SK-N-SH (cell line): ENCODE measurements at regions not wholly inside any gene's neighbourhood (a gene's known extent, or its start where the extent isn't known, plus 50 kb on each side); places are given as distances from the start of the nearest gene placed in this dataset.

ENCODE experiments used
- CTCF ChIA-PET: fragments of 300-600, 350-600 bp; formaldehyde crosslinking; extraction: SDS; loops from one replicate; lab custom pipeline; 2021; lab: Yijun Ruan, JAX
- POLR2A ChIA-PET: fragments of 350-600 bp; sonication (Branson Sonifier 250); formaldehyde crosslinking; extraction: SDS; loops from one replicate; lab custom pipeline; 2020; ENCODE audit warnings: antibody characterized with exemption, inconsistent platforms; lab: Yijun Ruan, JAX
- DNase-seq: peaks from one replicate; pipeline ENCODE4 v3.0.0; 2012
- H2AFZ ChIP-seq: fragments of 200-600 bp; sonication (generic); 2 replicates; pipeline ENCODE4 v1.8.1; 2016; ENCODE audit warnings: antibody characterized with exemption, mild to moderate bottlenecking, low read depth
- H3F3A ChIP-seq: fragments of 200-600 bp; sonication (generic); replicated peaks from 2 replicates; pipeline ENCODE3; 2016; ENCODE audit warnings: antibody characterized with exemption, mild to moderate bottlenecking; ENCODE audit not compliant: insufficient read depth
- H3K27ac ChIP-seq, 2 experiments: fragments of 200-500 bp in 1 of 2; fragments of 200-600 bp in 1 of 2; sonication (Bioruptor generic) in 1 of 2; sonication (generic), shearing (Covaris generic) in 1 of 2; 2 replicates each; pipeline versions ENCODE4 v1.5.1 to v1.6.1; 2014 to 2016; ENCODE audit warnings: low read depth in 2 of 2, inconsistent platforms in 1 of 2, low read length in 1 of 2, mild to moderate bottlenecking in 1 of 2, mixed read lengths in 1 of 2
- H3K27me3 ChIP-seq: fragments of 200-600 bp; sonication (generic), shearing (Covaris generic); 2 replicates; pipeline ENCODE4 v1.6.1; 2016; ENCODE audit warnings: mixed run types; ENCODE audit not compliant: insufficient read depth
- H3K36me3 ChIP-seq, 2 experiments: fragments of 200-500 bp in 1 of 2; fragments of 200-600 bp in 1 of 2; sonication (Bioruptor generic) in 1 of 2; sonication (generic) in 1 of 2; replicated peaks in 1 of 2; 2 replicates each; pipeline versions ENCODE3 to v1.5.1; 2014 to 2016; ENCODE audit warnings: low read length in 1 of 2, mild to moderate bottlenecking in 1 of 2; ENCODE audit not compliant: insufficient read depth in 2 of 2, control insufficient read depth in 1 of 2
- H3K4me1 ChIP-seq, 2 experiments: fragments of 200-500 bp in 1 of 2; fragments of 200-600 bp in 1 of 2; sonication (Bioruptor generic) in 1 of 2; sonication (generic), shearing (Covaris generic) in 1 of 2; 2 replicates each; pipeline versions ENCODE4 v1.5.1 to v1.6.1; 2014 to 2016; ENCODE audit warnings: low read depth in 1 of 2, low read length in 1 of 2, mixed run types in 1 of 2; ENCODE audit not compliant: insufficient read depth in 2 of 2, control insufficient read depth in 1 of 2
- H3K4me2 ChIP-seq: fragments of 200-600 bp; sonication (generic), shearing (Covaris generic); 2 replicates; pipeline ENCODE4 v1.6.1; 2017; ENCODE audit warnings: mixed run types
- H3K4me3 ChIP-seq, 2 experiments: fragments of 200-500 bp in 1 of 2; fragments of 200-600 bp in 1 of 2; sonication (Bioruptor generic) in 1 of 2; sonication (generic), shearing (Covaris generic) in 1 of 2; 2 replicates each; pipeline versions ENCODE4 v1.5.1 to v1.8.1; 2014 to 2016; ENCODE audit warnings: low read depth in 2 of 2, inconsistent platforms in 1 of 2, low read length in 1 of 2, mild to moderate bottlenecking in 1 of 2, mixed read lengths in 1 of 2, moderate library complexity in 1 of 2
- H3K79me2 ChIP-seq: fragments of 200-600 bp; sonication (generic); 2 replicates; pipeline ENCODE4 v1.8.1; 2017; ENCODE audit warnings: mild to moderate bottlenecking; ENCODE audit not compliant: insufficient read depth
- H3K9ac ChIP-seq: fragments of 200-600 bp; sonication (generic); 2 replicates; pipeline ENCODE4 v1.6.1; 2017; ENCODE audit warnings: mixed run types
- H3K9me2 ChIP-seq: fragments of 200-600 bp; sonication (generic); 2 replicates; pipeline ENCODE4 v1.6.1; 2017; ENCODE audit warnings: mixed run types
- H3K9me3 ChIP-seq: fragments of 200-600 bp; sonication (generic); 2 replicates; pipeline ENCODE4 v1.6.1; 2017; ENCODE audit warnings: mixed run types, mild to moderate bottlenecking, moderate library complexity
- H4K20me1 ChIP-seq: fragments of 200-600 bp; sonication (generic); 2 replicates; pipeline ENCODE4 v1.6.1; 2017; ENCODE audit warnings: mild to moderate bottlenecking, mixed run types; ENCODE audit not compliant: insufficient read depth
- ELF1 ChIP-seq: IDR thresholded peaks from 2 replicates; pipeline ENCODE4 v1.4.0; 2012
- EP300 ChIP-seq, 2 experiments: IDR thresholded peaks; 2 replicates each; pipeline versions ENCODE4 v1.4.0 to v1.6.1; 2012; ENCODE audit warnings: borderline replicate concordance in 1 of 2, low read depth in 1 of 2, low read length in 1 of 2
- EZH2phosphoT487 ChIP-seq: fragments of 200-600 bp; sonication (generic); IDR thresholded peaks from 2 replicates; pipeline ENCODE4 v1.6.1; 2017; ENCODE audit warnings: low read depth, mixed run types, mild to moderate bottlenecking, antibody characterized with exemption, moderate library complexity, borderline replicate concordance
- FOSL2 ChIP-seq: IDR thresholded peaks from 2 replicates; pipeline ENCODE4 v1.4.0; 2012; ENCODE audit warnings: low read depth, mild to moderate bottlenecking, moderate library complexity, borderline replicate concordance
- FOXM1 ChIP-seq: IDR thresholded peaks from 2 replicates; pipeline ENCODE4 v1.4.0; 2012; ENCODE audit warnings: low read depth, mild to moderate bottlenecking
- MAX ChIP-seq: IDR thresholded peaks from 2 replicates; pipeline ENCODE4 v1.4.0; 2012; ENCODE audit warnings: low read depth
- MEF2A ChIP-seq: IDR thresholded peaks from 2 replicates; pipeline ENCODE4 v1.4.0; 2012; ENCODE audit warnings: low read depth, borderline replicate concordance
- NRF1 ChIP-seq: IDR thresholded peaks from 2 replicates; pipeline ENCODE4 v1.6.1; 2012; ENCODE audit warnings: low read depth, mild to moderate bottlenecking, low read length
- RCOR1 ChIP-seq: fragments of 150-350 bp; IDR thresholded peaks from 2 replicates; pipeline ENCODE4 v1.6.1; 2017; ENCODE audit warnings: antibody characterized with exemption, low read length
- REST ChIP-seq: IDR thresholded peaks from 2 replicates; pipeline ENCODE4 v1.6.1; 2012; ENCODE audit warnings: mild to moderate bottlenecking, low read depth, low read length, moderate library complexity
- RFX5 ChIP-seq: IDR thresholded peaks from 2 replicates; pipeline ENCODE4 v1.6.1; 2012; ENCODE audit warnings: mild to moderate bottlenecking, improper control_type of control experiment, low read length
- SIN3A ChIP-seq: IDR thresholded peaks from 2 replicates; pipeline ENCODE4 v1.6.1; 2012; ENCODE audit warnings: low read depth, mild to moderate bottlenecking, low read length, moderate library complexity, borderline replicate concordance
- TCF12 ChIP-seq: IDR thresholded peaks from 2 replicates; pipeline ENCODE4 v1.4.0; 2012
- TEAD4 ChIP-seq: IDR thresholded peaks from 2 replicates; pipeline ENCODE4 v1.4.0; 2012; ENCODE audit warnings: mild to moderate bottlenecking, borderline replicate concordance; ENCODE audit not compliant: insufficient read depth
- USF2 ChIP-seq: fragments of 150-350 bp; IDR thresholded peaks from 2 replicates; pipeline ENCODE4 v1.6.1; 2017; ENCODE audit warnings: antibody characterized with exemption, low read length, low read depth, borderline replicate concordance
- ZBTB33 ChIP-seq: IDR thresholded peaks from 2 replicates; pipeline ENCODE4 v1.4.0; 2012; ENCODE audit warnings: low read depth, borderline replicate concordance
- WGBS: methylation state at CpG from one replicate; pipeline ENCODE4 v1.1.6; 2017; ENCODE audit warnings: low lambda C conversion rate; 5-methylcytosine and 5-hydroxymethylcytosine counted together

DNA sequence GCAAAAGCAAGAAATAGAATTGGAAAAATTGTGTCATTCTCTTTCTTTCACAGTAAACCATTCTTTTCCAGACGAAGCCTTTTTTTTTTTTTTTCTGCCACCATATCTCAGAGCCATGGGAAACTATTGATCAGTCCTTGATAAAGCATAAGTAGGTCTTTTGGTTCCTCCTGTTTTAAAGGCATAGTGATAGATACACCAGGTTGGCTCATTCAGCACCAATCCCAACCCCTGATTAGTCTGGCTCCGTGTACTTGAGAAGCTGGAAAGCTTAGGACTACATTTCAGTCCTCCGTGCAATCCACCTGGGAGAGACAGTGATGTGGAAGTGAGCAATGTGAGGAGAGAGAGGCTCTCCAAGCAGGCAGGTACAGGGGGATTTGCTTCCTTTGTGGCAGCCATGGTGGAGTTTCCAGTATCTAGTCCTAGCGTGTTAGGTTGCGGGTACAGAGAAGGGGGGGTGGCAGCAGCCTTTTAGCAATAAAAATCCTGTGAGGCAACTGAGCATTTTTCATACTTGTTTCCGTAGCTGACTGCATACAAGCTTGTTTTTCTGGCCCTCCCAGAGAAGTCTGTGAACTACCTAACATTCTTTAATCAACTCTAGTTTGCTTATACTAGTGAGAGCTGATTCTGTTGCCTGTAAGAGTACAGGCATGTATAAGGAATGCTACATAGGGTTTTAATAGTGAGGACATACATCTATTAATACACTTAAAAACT lies 127.4 kb upstream of the CTTNBP2 start:
- H4K20me1 ChIP-seq: no peaks in the 10 kb centered on the region
- H3K4me2 ChIP-seq: no peak overlapping the region
- H3F3A ChIP-seq: no peaks in the 10 kb centered on the region
- WGBS: 18% methylated on average over 6 of the region's 6 CpGs
- H3K36me3 ChIP-seq: no peaks in the 10 kb centered on the region
- no peaks in the 10 kb centered on the region for H3K4me1 ChIP-seq
- DNase-seq: no peak
- H3K79me2 ChIP-seq: no peaks in the 10 kb centered on the region
- H3K9me2 ChIP-seq: no peaks in the 10 kb centered on the region
- H3K4me3 ChIP-seq: no peak overlapping the region
- no peak overlapping the region for H3K27ac ChIP-seq
- no peak for TF ChIP-seq USF2
- no peak for TF ChIP-seq NRF1
- no peak for TF ChIP-seq TCF12
- TF ChIP-seq EZH2phosphoT487: no peak
- no peak for TF ChIP-seq MAX
- TF ChIP-seq ZBTB33: no peak
- no peak for TF ChIP-seq REST
- no peak for TF ChIP-seq RFX5
- TF ChIP-seq FOXM1: no peak
- TF ChIP-seq FOSL2: no peak
- TF ChIP-seq SIN3A: no peak
- no peak for TF ChIP-seq RCOR1
- TF ChIP-seq EP300 (IDR thresholded peaks at IDR 0.05; ENCODE audit: borderline replicate concordance in 1 of 2, low read depth in 1 of 2, low read length in 1 of 2): no peak
- TF ChIP-seq ELF1: no peak
- TF ChIP-seq TEAD4: no peak
- TF ChIP-seq MEF2A: no peak
- H3K27me3 ChIP-seq: no peaks in the 10 kb centered on the region
- CTCF ChIA-PET: no interaction called here
- H2AFZ ChIP-seq: no peak overlapping the region
- H3K9ac ChIP-seq: no peak overlapping the region
- H3K9me3 ChIP-seq: no peaks in the 10 kb centered on the region
- POLR2A ChIA-PET: no interaction called here
